ENCODE measurements at regions not wholly inside any gene's neighbourhood (a gene's known extent, or its start where the extent isn't known, plus 50 kb on each side); places are given as distances from the start of the nearest gene placed in this dataset.
A peak's percentile ranks its signal among the peaks of the same experiment; 100 is the strongest.

DNA sequence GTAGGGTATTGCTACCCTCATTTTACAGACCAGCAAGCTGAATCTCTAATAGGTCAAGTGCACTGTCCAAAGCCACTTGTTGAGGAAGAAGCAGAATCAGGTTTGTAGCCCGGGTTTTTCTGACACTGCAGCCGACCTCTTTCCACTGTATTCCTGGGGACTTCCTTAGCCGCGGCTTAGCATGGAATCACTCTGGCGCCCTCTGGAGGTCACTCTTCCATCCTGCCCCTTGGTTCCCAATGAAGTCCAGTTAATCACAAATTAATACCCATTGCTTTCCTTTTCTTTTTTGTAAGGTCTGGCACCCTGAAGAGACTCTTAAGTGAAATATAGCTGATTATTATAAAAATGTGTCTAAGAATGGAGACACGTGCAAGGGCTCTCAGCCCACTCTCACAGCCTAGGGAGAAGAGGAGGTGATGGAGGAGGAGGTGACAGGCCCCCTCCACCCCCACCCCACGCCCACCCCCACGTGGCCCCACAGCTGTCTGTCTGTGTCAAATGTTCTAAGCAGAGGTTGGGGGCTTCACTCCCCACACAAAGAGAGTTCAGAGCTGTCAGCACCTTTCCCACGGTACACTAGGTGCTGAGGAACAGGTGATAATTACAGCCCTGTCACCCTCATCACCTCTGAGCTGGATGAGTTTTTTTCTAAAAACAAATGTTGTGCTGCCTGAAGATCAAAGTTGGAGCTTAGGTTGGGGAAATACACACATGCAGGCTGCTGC is 57.7 kb upstream of the DRD2 start:
- RAD21 ChIA-PET (ENCODE audit: unreplicated experiment) = interaction anchor here (1.8 kb wide), 1 partner anchor 227 kb away, joined by 6 read pairs; no protein-coding TSS in a partner anchor
- Histone ChIP-seq H4K20me1 (ENCODE audit: control insufficient read depth, insufficient read depth) (no peaks in the 10 kb centered on the region), H3K9me3 (replicated peaks; ENCODE audit: control insufficient read depth, insufficient read depth, low read length) (no peaks in the 10 kb centered on the region), H3K4me1 (ENCODE audit: control insufficient read depth, insufficient read depth, low read length) (no peaks in the 10 kb centered on the region), H3K79me2 (ENCODE audit: control insufficient read depth, insufficient read depth, low read length) (no peaks in the 10 kb centered on the region), H3K4me3 (no peak overlapping the region), H3K27me3 (replicated peaks in 1 of 2; ENCODE audit: control insufficient read depth in 2 of 2, insufficient read depth in 2 of 2, low read length in 1 of 2) (no peaks in the 10 kb centered on the region), H2AFZ (ENCODE audit: control insufficient read depth, low read depth, low read length) (no peak overlapping the region; the same call in 1 of the 2 replicates), H3K27ac (ENCODE audit: control insufficient read depth, insufficient read depth) (no peak overlapping the region), H3K9ac (ENCODE audit: control insufficient read depth, insufficient read depth, low read length) (no peak overlapping the region), H3K4me2 (ENCODE audit: control insufficient read depth, insufficient read depth) (no peak overlapping the region), H3K36me3 (ENCODE audit: control insufficient read depth in 2 of 2, insufficient read depth in 2 of 2, low read length in 1 of 2) (no peaks in the 10 kb centered on the region)
- DNase-seq (ENCODE audit: low read depth, low spot score) = no peak
- POLR2A ChIA-PET = no interaction called here
- peak; percentile 81 for ATAC-seq
- BruUV-seq (replicated peaks) = no TSS peak
- TF ChIP-seq ATF7 (IDR thresholded peaks at IDR 0.05; ENCODE audit: low read depth) = no peak
- TF ChIP-seq, protein P1, sequence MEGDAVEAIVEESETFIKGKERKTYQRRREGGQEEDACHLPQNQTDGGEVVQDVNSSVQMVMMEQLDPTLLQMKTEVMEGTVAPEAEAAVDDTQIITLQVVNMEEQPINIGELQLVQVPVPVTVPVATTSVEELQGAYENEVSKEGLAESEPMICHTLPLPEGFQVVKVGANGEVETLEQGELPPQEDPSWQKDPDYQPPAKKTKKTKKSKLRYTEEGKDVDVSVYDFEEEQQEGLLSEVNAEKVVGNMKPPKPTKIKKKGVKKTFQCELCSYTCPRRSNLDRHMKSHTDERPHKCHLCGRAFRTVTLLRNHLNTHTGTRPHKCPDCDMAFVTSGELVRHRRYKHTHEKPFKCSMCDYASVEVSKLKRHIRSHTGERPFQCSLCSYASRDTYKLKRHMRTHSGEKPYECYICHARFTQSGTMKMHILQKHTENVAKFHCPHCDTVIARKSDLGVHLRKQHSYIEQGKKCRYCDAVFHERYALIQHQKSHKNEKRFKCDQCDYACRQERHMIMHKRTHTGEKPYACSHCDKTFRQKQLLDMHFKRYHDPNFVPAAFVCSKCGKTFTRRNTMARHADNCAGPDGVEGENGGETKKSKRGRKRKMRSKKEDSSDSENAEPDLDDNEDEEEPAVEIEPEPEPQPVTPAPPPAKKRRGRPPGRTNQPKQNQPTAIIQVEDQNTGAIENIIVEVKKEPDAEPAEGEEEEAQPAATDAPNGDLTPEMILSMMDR (IDR thresholded peaks at IDR 0.05 in 2 of 3, conservative IDR thresholded peaks at IDR 0.05 in 1 of 3; ENCODE audit: control insufficient read depth in 2 of 3, extremely low read depth in 1 of 3, insufficient read depth in 1 of 3, low read depth in 3 of 3, low read length in 3 of 3) = peak; percentile 81 to 83 (median 83)
- TF ChIP-seq SMC3 (IDR thresholded peaks at IDR 0.05; ENCODE audit: borderline replicate concordance, low read length) = peak; percentile 87
- TF ChIP-seq YY1 (IDR thresholded peaks at IDR 0.05; ENCODE audit: low read depth, low read length) = 0 out of 2 replicates have a peak, but pooled peaks have one; percentile 33
- TF ChIP-seq RAD21 (IDR thresholded peaks at IDR 0.05; ENCODE audit: insufficient read depth, low read depth, low read length) = peak; percentile 79
- TF ChIP-seq MTA3 (IDR thresholded peaks at IDR 0.05; ENCODE audit: borderline replicate concordance, low read length) = no peak
- TF ChIP-seq IKZF1 (conservative IDR thresholded peaks at IDR 0.05) = 0 out of 2 replicates have a peak, but pooled peaks have one; percentile 27
- peak; percentile 73 for FAIRE-seq
- SMC1A ChIA-PET (ENCODE audit: uncharacterized antibody, unreplicated experiment) = interaction anchor here (0.7 to 2.4 kb wide), 5 partner anchors 219 to 236 kb away, joined by 3 to 6 read pairs (median 3); partner anchors contain the start of gene TTC12
- in situ Hi-C loops (cut with MboI) (loop anchor here (5.0 kb wide), 1 partner anchor 221 kb away; the partner anchor contains the start of gene TTC12), intact Hi-C loops (cut with micrococcal nuclease; ENCODE audit: unreplicated experiment) (loop anchor here (1.0 to 10.0 kb wide), 3 partner anchors 199 to 1318 kb away; no protein-coding TSS in a partner anchor)
- WGBS (ENCODE audit: insufficient coverage, insufficient replicate concordance, low lambda C conversion rate, missing lambda C conversion rate) = 1% methylated on average over 7 of the region's 9 CpGs
- CTCF ChIA-PET = interaction anchor here (0.8 to 6.6 kb wide), 12 partner anchors 7 to 719 kb away, joined by 3 to 65 read pairs (median 4); no protein-coding TSS in a partner anchor
